Adrenal gland (tissue), 5 donors: ENCODE measurements at regions not wholly inside any gene's neighbourhood (a gene's known extent, or its start where the extent isn't known, plus 50 kb on each side); places are given as distances from the start of the nearest gene placed in this dataset.

Experiments used
- CTCF ChIP-seq, 6 experiments: fragments of 450-650 bp in 4 of 6; fragments of 200-600 bp in 2 of 6; sonication (generic) in 1 of 6; IDR thresholded peaks; 1 replicate in 5 of 6; 2 replicates in 1 of 6; pipeline versions ENCODE4 v1.5.1 to v1.8.0; 2016 to 2021; ENCODE audit warnings: antibody characterized with exemption in 6 of 6, mild to moderate bottlenecking in 2 of 6, moderate library complexity in 1 of 6
- POLR2A ChIP-seq, 2 donors: fragments of 450-650 bp; IDR thresholded peaks; one replicate each; pipeline ENCODE4 v1.6.1; 2017; ENCODE audit warnings: antibody characterized with exemption in 2 of 2, mild to moderate bottlenecking in 2 of 2, moderate library complexity in 1 of 2
- donor health status: DM: no; HTN: no; CAD: no.

- TF ChIP-seq CTCF (IDR thresholded peaks at IDR 0.05) (no peak), POLR2A (IDR thresholded peaks at IDR 0.05) (no peak)
These were observed 267.8 kb upstream of the SHH start for GRCh38 chr7:156080046-156080445.
